ENCODE measurements at regions not wholly inside any gene's neighbourhood (a gene's known extent, or its start where the extent isn't known, plus 50 kb on each side); places are given as distances from the start of the nearest gene placed in this dataset.

- DNase-seq (ENCODE audit: low spot score) (no peak), FAIRE-seq (no peak), ATAC-seq (peak; percentile 6; the same call in 2 of the 3 replicates)
- BruUV-seq (replicated peaks), result no TSS peak
- WGBS (ENCODE audit: low lambda C conversion rate), result 73% methylated on average over 10 of the region's 10 CpGs
- H3K79me2 ChIP-seq (ENCODE audit: insufficient read depth, low read length), result no peaks in the 10 kb centered on the region
- no peak overlapping the region; the same call in 1 of the 2 replicates for H3K9ac ChIP-seq (ENCODE audit: insufficient read depth, low read depth, low read length)
- H3K36me3 ChIP-seq (replicated peaks in 1 of 2; ENCODE audit: control insufficient read depth in 1 of 2, insufficient read depth in 2 of 2, low read length in 2 of 2), result no peaks in the 10 kb centered on the region
- CTCF ChIA-PET (ENCODE audit: low intra/inter-chr PET ratio, low total read pairs), result no interaction called here
- H3K4me3 ChIP-seq (replicated peaks in 1 of 3; ENCODE audit: insufficient read depth in 1 of 3, low read depth in 2 of 3, low read length in 3 of 3), result peak overlapping the region in 2 of 3 experiments; percentile 10 to 51; a peak in 3 of 6 replicates
- no peaks in the 10 kb centered on the region for H3K9me3 ChIP-seq (ENCODE audit: low read length)
- peak overlapping the region; percentile 11 for H3K27ac ChIP-seq (ENCODE audit: extremely low read length, insufficient read depth, low read length)
- in situ Hi-C loops (cut with HindIII; ENCODE audit: extremely low pct_ligation_motif_present, low pct_unique_long_range_greater_than_20kb), result no loop called here
- intact Hi-C loops (cut with micrococcal nuclease; ENCODE audit: unreplicated experiment), result loop anchor here (5.0 kb wide), 2 partner anchors 47 to 157 kb away; no protein-coding TSS in a partner anchor
- POLR2A ChIA-PET, result no interaction called here
- no peak overlapping the region for H2AFZ ChIP-seq (ENCODE audit: low read length)
- peak overlapping the region; percentile 58 for H3K4me2 ChIP-seq (ENCODE audit: low read depth, low read length)
- H3K4me1 ChIP-seq (ENCODE audit: insufficient read depth, low read length), result peaks cover 72% of the 10 kb centered on the region
- no peaks in the 10 kb centered on the region for H3K27me3 ChIP-seq (ENCODE audit: control insufficient read depth in 1 of 2, insufficient read depth in 2 of 2, low read length in 2 of 2)
- no peaks in the 10 kb centered on the region for H4K20me1 ChIP-seq (ENCODE audit: insufficient read depth, low read length)
- TF ChIP-seq ZNF503 (CRISPR knock-in tag; IDR thresholded peaks at IDR 0.05) (no peak), ZBTB33 (CRISPR knock-in tag; IDR thresholded peaks at IDR 0.05) (peak; percentile 62; the same call in 1 of the 2 replicates), ATF7 (IDR thresholded peaks at IDR 0.05) (no peak), ATF7 (CRISPR knock-in tag; IDR thresholded peaks at IDR 0.05) (0 out of 2 replicates have a peak, but pooled peaks have one; percentile 23), GMEB1 (CRISPR knock-in tag; IDR thresholded peaks at IDR 0.05; ENCODE audit: borderline replicate concordance) (0 out of 2 replicates have a peak, but pooled peaks have one; percentile 4), FOXA3 (CRISPR knock-in tag; IDR thresholded peaks at IDR 0.05) (0 out of 2 replicates have a peak, but pooled peaks have one; percentile 11), SKIL (CRISPR knock-in tag; IDR thresholded peaks at IDR 0.05; ENCODE audit: borderline replicate concordance) (peak; percentile 5; the same call in 1 of the 2 replicates), FOXA1 (IDR thresholded peaks at IDR 0.05) (no peak), FOXA1 (CRISPR knock-in tag; IDR thresholded peaks at IDR 0.05) (peak; percentile 68; the same call in 1 of the 2 replicates), ZNF646 (CRISPR knock-in tag; IDR thresholded peaks at IDR 0.05) (peak; percentile 74)
These were observed 86.7 kb downstream of the LINC00237 start for GRCh38 chr20:21019468-21019813.
